Lower leg skin (tissue), 3 donors: ENCODE measurements at regions not wholly inside any gene's neighbourhood (a gene's known extent, or its start where the extent isn't known, plus 50 kb on each side); places are given as distances from the start of the nearest gene placed in this dataset.
"Not testable (repeated sequence)": the region's sequence is repeated elsewhere in the genome, so short reads cannot be mapped to it uniquely, and the experiment has no call there.

Source experiments
- CTCF ChIP-seq, 3 donors: fragments of 450-650 bp; IDR thresholded peaks; one replicate each; pipeline ENCODE4 v1.5.1; 2016; ENCODE audit warnings: antibody characterized with exemption in 3 of 3, mild to moderate bottlenecking in 3 of 3, moderate library complexity in 2 of 3
- POLR2A ChIP-seq, 2 donors: fragments of 450-650 bp; IDR thresholded peaks; one replicate each; pipeline ENCODE4 v1.6.1; 2016 to 2017; ENCODE audit warnings: antibody characterized with exemption in 2 of 2, mild to moderate bottlenecking in 1 of 2, moderate library complexity in 1 of 2

GRCh38 chr2:239795761-239796160 lies 229.4 kb downstream of the NDUFA10 start:
- TF ChIP-seq CTCF, POLR2A (IDR thresholded peaks at IDR 0.05): not testable (repeated sequence)
